HepG2 (cell line): ENCODE measurements at regions not wholly inside any gene's neighbourhood (a gene's known extent, or its start where the extent isn't known, plus 50 kb on each side); places are given as distances from the start of the nearest gene placed in this dataset.
A peak's percentile ranks its signal among the peaks of the same experiment; 100 is the strongest.

Source experiments
- CREM ChIP-seq, 2 experiments: sonication (generic) in 1 of 2; formaldehyde crosslinking in 1 of 2; IDR thresholded peaks; 2 replicates each; pipeline versions ENCODE4 v1.4.0 to v1.6.1; 2016 to 2020; ENCODE audit warnings: antibody characterized with exemption in 1 of 2, mild to moderate bottlenecking in 1 of 2, missing genetic modification reagents in 1 of 2
- HIVEP1 ChIP-seq: sonication (generic); formaldehyde crosslinking; IDR thresholded peaks from 2 replicates; pipeline ENCODE4 v1.4.0; 2020; ENCODE audit warnings: mild to moderate bottlenecking, missing genetic modification reagents
- NKX3-1 ChIP-seq: sonication (generic); formaldehyde crosslinking; IDR thresholded peaks from 2 replicates; pipeline ENCODE4 v1.5.0; 2020; ENCODE audit warnings: missing genetic modification reagents
- RELA ChIP-seq: sonication (generic); formaldehyde crosslinking; IDR thresholded peaks from 2 replicates; pipeline ENCODE4 v1.4.0; 2020; ENCODE audit warnings: missing genetic modification reagents
- REPIN1 ChIP-seq: sonication (generic); formaldehyde crosslinking; IDR thresholded peaks from 2 replicates; pipeline ENCODE4 v1.8.0; 2022; ENCODE audit warnings: missing genetic modification reagents, low read depth, mild to moderate bottlenecking, borderline replicate concordance
- RXRB ChIP-seq: IDR thresholded peaks from 2 replicates; pipeline ENCODE4 v1.6.1; 2016; ENCODE audit warnings: borderline replicate concordance, missing genetic modification reagents, missing compliant biosample characterization
- STAG1 ChIP-seq: sonication (generic); formaldehyde crosslinking; IDR thresholded peaks from 2 replicates; pipeline ENCODE4 v1.4.0; 2020; ENCODE audit warnings: missing genetic modification reagents
- ZFP82 ChIP-seq: sonication (generic); formaldehyde crosslinking; IDR thresholded peaks from 2 replicates; pipeline ENCODE4 v1.5.1; 2020; ENCODE audit warnings: mild to moderate bottlenecking, missing genetic modification reagents, borderline replicate concordance
- ZFP91 ChIP-seq: sonication (generic); formaldehyde crosslinking; IDR thresholded peaks from 2 replicates; pipeline ENCODE4 v1.9.0; 2022; ENCODE audit warnings: missing genetic modification reagents, mild to moderate bottlenecking, borderline replicate concordance
- ZFY ChIP-seq: sonication (generic); formaldehyde crosslinking; IDR thresholded peaks from 2 replicates; pipeline ENCODE4 v1.4.0; 2020; ENCODE audit warnings: missing genetic modification reagents
- ZNF224 ChIP-seq: sonication (generic); formaldehyde crosslinking; IDR thresholded peaks from 2 replicates; pipeline ENCODE4 v1.5.0; 2020; ENCODE audit warnings: mild to moderate bottlenecking, missing genetic modification reagents
- ZNF275 ChIP-seq: sonication (generic); formaldehyde crosslinking; IDR thresholded peaks from 2 replicates; pipeline ENCODE4 v1.8.0; 2022; ENCODE audit warnings: missing genetic modification reagents, mild to moderate bottlenecking, inconsistent platforms, borderline replicate concordance
- ZNF619 ChIP-seq: sonication (generic); formaldehyde crosslinking; IDR thresholded peaks from 2 replicates; pipeline ENCODE4 v1.4.0; 2020; ENCODE audit warnings: mild to moderate bottlenecking, missing genetic modification reagents
- ZNF747 ChIP-seq: sonication (generic); formaldehyde crosslinking; IDR thresholded peaks from 2 replicates; pipeline ENCODE4 v1.8.1; 2023; ENCODE audit warnings: missing genetic modification reagents, mild to moderate bottlenecking, borderline replicate concordance
- TF ChIP-seq, protein P1 (sequence below): sonication (generic); formaldehyde crosslinking; conservative IDR thresholded peaks from 2 replicates; pipeline ENCODE4 v1.4.0; 2020; ENCODE audit warnings: mild to moderate bottlenecking, missing genetic modification reagents, moderate library complexity
- TF ChIP-seq, protein P2 (sequence below): sonication (generic); formaldehyde crosslinking; IDR thresholded peaks from 2 replicates; pipeline ENCODE4 v1.4.0; 2020; ENCODE audit warnings: mild to moderate bottlenecking, missing genetic modification reagents

GRCh38 chr17:13420878-13421277, 180.9 kb downstream of the HS3ST3A1 start (continued):
- peak; percentile 89 for TF ChIP-seq RXRB
- TF ChIP-seq ZNF275 (CRISPR knock-in tag) = no peak
- no peak for TF ChIP-seq ZNF224 (CRISPR knock-in tag)
- no peak for TF ChIP-seq ZNF747 (CRISPR knock-in tag)
- TF ChIP-seq RELA = no peak
- no peak for TF ChIP-seq ZFP91 (CRISPR knock-in tag)
- peak; percentile 73 for TF ChIP-seq CREM (IDR thresholded peaks at IDR 0.05)
- no peak for TF ChIP-seq CREM (CRISPR knock-in tag; IDR thresholded peaks at IDR 0.05)
- no peak for TF ChIP-seq ZFY (CRISPR knock-in tag)
- no peak for TF ChIP-seq ZFP82 (CRISPR knock-in tag)
- TF ChIP-seq, protein P1, sequence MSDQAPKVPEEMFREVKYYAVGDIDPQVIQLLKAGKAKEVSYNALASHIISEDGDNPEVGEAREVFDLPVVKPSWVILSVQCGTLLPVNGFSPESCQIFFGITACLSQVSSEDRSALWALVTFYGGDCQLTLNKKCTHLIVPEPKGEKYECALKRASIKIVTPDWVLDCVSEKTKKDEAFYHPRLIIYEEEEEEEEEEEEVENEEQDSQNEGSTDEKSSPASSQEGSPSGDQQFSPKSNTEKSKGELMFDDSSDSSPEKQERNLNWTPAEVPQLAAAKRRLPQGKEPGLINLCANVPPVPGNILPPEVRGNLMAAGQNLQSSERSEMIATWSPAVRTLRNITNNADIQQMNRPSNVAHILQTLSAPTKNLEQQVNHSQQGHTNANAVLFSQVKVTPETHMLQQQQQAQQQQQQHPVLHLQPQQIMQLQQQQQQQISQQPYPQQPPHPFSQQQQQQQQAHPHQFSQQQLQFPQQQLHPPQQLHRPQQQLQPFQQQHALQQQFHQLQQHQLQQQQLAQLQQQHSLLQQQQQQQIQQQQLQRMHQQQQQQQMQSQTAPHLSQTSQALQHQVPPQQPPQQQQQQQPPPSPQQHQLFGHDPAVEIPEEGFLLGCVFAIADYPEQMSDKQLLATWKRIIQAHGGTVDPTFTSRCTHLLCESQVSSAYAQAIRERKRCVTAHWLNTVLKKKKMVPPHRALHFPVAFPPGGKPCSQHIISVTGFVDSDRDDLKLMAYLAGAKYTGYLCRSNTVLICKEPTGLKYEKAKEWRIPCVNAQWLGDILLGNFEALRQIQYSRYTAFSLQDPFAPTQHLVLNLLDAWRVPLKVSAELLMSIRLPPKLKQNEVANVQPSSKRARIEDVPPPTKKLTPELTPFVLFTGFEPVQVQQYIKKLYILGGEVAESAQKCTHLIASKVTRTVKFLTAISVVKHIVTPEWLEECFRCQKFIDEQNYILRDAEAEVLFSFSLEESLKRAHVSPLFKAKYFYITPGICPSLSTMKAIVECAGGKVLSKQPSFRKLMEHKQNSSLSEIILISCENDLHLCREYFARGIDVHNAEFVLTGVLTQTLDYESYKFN = peak; percentile 77
- TF ChIP-seq REPIN1 (CRISPR knock-in tag) = no peak
- peak; percentile 16; the same call in 1 of the 2 replicates for TF ChIP-seq STAG1 (CRISPR knock-in tag)
- TF ChIP-seq, protein P2, sequence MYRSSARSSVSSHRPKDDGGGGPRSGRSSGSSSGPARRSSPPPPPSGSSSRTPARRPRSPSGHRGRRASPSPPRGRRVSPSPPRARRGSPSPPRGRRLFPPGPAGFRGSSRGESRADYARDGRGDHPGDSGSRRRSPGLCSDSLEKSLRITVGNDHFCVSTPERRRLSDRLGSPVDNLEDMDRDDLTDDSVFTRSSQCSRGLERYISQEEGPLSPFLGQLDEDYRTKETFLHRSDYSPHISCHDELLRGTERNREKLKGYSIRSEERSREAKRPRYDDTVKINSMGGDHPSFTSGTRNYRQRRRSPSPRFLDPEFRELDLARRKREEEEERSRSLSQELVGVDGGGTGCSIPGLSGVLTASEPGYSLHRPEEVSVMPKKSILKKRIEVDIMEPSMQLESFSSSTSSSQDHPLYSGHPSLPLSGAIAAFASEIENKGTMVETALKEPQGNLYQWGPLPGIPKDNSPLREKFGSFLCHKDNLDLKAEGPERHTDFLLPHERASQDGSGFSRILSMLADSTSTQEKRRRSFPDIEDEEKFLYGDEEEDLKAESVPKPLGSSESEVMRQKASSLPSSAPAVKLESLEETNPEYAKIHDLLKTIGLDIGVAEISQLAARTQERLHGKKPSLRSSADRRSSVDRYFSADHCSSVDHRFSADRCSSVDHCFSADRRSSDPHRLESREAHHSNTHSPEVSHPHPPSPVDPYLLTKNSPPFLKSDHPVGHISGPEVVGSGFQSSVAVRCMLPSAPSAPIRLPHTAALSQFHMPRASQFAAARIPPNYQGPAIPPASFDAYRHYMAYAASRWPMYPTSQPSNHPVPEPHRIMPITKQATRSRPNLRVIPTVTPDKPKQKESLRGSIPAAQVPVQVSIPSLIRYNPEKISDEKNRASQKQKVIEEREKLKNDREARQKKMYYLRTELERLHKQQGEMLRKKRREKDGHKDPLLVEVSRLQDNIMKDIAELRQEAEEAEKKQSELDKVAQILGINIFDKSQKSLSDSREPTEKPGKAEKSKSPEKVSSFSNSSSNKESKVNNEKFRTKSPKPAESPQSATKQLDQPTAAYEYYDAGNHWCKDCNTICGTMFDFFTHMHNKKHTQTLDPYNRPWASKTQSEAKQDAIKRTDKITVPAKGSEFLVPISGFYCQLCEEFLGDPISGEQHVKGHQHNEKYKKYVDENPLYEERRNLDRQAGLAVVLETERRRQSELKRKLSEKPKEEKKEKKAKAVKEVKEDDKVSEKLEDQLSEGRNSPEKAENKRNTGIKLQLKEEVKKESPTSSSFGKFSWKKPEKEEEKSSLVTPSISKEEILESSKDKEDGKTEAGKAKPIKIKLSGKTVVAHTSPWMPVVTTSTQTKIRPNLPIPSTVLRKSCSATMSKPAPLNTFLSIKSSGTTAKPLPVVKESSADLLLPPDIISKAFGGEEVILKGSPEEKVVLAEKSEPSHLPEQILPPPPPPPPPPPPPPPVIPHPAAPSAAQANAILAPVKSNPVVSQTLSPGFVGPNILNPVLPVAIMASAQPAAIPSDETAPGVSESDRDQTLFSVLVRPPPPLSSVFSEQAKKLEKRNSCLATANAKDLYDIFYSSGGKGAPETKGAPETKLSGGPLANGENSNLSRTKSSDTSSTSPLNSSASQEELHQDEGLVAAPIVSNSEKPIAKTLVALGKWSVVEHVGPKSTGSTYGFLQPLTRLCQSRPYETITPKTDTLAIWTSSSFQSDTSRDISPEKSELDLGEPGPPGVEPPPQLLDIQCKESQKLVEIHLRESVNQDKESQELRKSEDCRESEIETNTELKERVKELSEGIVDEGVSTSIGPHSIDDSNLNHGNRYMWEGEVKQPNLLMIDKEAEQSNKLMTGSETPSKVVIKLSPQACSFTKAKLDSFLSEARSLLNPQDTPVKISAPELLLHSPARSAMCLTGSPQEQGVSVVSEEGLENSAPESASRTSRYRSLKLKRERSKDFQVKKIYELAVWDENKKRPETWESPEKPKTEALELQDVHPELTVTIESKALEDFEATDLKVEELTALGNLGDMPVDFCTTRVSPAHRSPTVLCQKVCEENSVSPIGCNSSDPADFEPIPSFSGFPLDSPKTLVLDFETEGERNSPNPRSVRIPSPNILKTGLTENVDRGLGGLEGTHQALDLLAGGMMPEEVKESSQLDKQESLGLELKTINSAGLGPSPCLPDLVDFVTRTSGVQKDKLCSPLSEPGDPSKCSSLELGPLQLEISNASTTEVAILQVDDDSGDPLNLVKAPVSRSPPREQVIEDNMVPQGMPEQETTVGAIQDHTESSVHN (CRISPR knock-in tag) = no peak
- no peak for TF ChIP-seq NKX3-1 (CRISPR knock-in tag)
- no peak for TF ChIP-seq HIVEP1 (CRISPR knock-in tag)
- no peak for TF ChIP-seq ZNF619 (CRISPR knock-in tag)
